Skin of body (tissue), 1 donor: ENCODE measurements at regions not wholly inside any gene's neighbourhood (a gene's known extent, or its start where the extent isn't known, plus 50 kb on each side); places are given as distances from the start of the nearest gene placed in this dataset.

Experiments
- DNase-seq: peaks from one replicate; lab custom pipeline; 2025; lab: John Stamatoyannopoulos, UW

- DNase-seq: peak; percentile 12
Observed at GRCh38 chr16:54585094-54585997, 298.8 kb upstream of the IRX3 start.

- no peak for DNase-seq
Observed at GRCh38 chr16:54584121-54584520, 297.5 kb upstream of the IRX3 start.

- no peak for DNase-seq
Observed at GRCh38 chr16:54582631-54583250, 296.2 kb upstream of the IRX3 start.

- DNase-seq: no peak
Observed at GRCh38 chr16:54579106-54579728, 292.6 kb upstream of the IRX3 start.

GRCh38 chr16:54577651-54578128, 291.1 kb upstream of the IRX3 start:
- no peak for DNase-seq

DNA sequence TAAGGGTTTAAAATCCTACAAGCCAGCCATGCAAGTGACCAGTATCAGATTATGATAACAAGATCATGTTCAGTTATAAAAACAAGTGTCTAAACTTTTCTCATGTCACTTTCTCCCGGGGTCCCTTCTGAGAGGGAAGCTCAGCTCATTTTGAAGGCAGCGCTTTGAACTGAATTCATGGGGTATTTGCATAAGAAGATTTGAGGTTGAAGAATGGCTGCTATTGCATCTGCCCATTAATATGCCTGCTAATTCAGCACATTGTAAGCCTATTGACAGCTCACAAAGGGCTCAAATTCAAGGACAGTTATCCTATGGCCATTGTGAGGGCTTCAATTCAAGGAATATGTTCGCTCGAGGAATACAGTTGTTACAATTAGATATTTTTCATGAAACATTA, 290.2 kb upstream of the IRX3 start:
- DNase-seq: no peak

DNA sequence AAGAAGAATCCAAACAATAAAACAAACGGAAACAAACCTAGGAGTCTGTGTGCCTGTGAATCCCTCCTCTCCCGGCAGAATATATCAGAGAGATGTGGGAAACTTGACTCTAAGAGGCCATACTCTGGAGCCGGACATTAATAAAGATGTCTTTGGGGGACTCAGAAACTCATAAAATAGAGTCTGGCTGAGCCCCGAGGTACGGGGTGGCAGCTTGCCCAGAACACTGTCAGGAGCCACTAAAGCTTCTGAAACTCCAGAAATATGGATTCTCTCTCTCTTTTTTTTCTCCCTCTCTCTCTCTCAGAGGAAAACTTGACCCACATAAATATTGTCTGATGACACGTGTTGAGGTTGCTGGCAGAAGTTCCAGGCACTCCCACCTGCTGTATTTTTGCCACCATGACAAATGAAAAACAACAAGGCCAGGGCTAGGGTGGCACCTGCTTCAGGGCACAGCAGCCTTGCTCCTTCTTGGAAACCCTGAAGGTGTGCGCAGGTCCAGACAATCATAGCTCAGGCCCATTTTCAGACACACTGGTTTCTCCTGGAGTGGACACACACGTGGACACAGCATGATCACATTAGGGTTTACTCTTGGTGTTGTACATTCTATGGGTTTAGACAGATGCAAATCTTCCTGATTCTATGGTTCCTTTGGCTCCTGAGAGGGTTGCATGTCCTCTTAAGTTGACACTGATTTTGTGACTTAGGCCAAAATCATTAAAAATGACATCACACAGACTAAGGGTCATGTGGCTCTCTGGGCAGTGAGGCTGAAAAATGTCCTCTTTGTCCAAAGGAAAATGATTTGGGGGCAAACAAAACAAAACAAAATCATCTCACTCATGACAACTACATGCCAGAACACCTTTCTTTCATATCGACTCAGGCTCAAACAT, 282.6 kb upstream of the IRX3 start:
- peak; percentile 3 for DNase-seq

DNA sequence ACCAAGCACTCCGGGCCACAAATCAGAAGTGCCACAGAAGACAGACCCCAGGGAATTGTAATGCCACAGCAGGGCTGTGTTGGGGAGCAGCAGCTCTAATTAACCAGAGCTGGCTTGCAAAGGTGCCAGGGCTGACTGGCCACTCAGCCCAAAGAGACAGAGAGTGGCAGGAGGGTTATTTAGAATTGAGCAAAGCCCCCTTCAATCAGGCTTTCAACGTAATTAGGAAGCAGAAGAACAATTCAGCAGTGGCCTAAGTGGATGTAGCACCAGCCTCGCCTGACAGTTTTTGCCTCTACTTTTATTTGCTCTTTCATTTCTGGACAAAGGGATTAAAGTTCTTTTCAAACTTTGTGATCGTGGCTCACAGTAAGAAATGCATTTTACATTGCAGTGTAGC, 278.3 kb upstream of the IRX3 start:
- no peak for DNase-seq

DNA sequence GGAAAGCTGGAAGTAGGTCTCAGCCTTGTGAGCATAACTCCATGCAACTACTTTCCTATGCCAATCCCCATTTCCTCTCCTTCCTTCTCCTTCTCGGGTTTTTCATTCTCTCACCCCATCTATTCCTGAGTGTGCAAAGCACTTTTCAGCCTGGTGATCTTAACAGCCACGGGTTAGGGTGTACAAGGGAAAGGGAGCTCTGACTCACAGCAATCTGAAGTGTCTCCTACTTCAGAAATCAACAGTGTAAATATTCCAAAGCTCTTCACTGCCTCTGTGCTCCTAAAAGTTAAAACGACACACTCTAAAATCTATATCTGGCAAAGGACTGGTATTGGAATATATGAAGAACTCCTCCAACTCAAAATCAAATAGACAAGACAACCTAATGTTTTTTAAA, 268.0 kb upstream of the IRX3 start:
- no peak for DNase-seq

- no peak for DNase-seq
Observed at GRCh38 chr16:54548281-54548680, 261.7 kb upstream of the IRX3 start.

DNA sequence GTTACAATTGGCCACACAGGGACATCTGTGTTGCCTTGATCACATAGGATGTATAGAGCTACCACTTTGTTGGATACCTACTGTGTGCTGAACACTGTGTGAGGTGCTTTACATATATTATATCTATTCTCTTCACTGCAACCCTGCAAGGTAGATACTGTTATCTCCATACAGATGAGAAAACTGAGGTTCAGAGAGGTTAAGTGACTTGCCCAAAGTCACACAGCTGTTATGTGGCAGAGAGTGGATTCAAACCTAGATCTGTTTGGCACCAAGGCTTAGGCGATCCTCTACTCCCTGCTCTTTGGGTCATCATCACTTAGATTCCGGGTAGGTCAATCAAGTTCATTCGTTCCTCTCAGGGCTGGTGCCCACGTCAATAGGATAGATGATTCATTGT, 260.5 kb upstream of the IRX3 start:
- no peak for DNase-seq

- no peak for DNase-seq
Observed at GRCh38 chr16:54546521-54546920, 259.9 kb upstream of the IRX3 start.

DNA sequence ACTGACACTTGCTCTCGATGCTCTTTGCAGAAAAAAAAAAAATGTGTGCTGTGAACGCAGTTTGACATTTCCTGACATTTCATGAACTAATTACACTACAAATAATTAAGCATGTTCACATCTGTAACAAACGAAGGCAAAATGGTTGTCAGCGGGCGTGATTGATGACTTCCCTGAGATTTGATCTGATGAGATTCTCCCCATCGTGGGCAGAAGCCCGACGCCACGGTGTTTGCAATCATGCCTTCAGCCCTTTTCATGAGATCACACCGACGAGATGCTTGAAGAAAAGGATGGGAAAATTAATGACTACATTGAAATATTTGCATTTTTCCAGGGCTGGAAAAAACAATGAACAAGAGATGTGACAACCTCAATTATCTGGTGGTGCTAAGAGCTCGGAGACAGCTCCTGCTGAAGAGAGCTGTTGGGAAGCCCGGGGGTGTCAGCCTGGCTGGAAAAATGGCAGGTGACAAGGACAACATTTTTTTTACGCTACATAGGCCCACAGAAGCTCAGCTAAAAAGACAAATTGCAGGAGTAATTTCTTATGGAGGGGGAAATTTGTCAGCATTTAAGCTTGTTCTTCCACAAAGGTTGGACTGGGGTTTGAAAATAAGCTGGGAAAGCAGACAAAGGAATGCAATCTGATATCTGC, 259.4 kb upstream of the IRX3 start:
- DNase-seq: no peak

GRCh38 chr16:54544553-54545180, 258.1 kb upstream of the IRX3 start:
- no peak for DNase-seq

GRCh38 chr16:54542805-54543505, 256.4 kb upstream of the IRX3 start:
- DNase-seq: no peak

- no peak for DNase-seq
Observed at GRCh38 chr16:54540525-54541180, 254.1 kb upstream of the IRX3 start.

DNA sequence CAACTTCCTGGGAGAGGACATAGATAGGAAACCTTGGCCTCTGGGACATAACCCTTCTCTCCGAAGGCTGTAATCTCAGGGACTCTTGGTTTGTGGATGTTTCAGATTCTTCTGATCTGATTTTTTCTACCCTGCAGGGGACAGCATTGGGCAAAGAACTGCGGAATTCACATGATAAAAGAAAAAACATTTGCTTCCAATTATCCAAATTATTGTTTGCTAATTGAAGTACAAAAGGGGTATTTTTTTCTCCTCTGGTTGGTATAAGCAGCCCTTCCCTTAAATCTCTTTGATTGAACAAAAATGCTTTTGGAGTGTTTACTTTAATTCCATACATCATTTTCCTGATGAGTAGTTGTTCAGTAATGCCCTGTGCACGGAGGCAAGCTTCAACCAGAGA, 251.7 kb upstream of the IRX3 start:
- DNase-seq: no peak

- DNase-seq: no peak
Observed at GRCh38 chr16:54533856-54534490, 247.4 kb upstream of the IRX3 start.

DNA sequence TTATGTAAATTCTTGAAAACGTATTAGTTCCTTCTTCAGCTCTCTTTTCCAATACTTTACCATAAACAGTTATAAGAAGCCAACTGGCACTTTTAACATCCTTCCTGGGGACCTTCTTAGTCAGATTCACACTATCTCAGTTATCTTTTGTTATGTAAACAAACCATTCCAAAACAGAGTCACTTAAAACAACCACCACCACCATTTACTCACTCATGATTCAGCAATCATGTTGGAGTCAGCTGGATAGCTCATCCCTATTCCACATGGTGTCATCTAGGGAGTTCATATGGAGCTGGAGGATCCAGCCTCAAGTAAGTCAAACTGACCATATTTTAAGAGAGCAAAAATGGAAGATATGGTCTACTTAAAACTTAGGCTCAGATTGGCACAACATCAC, 240.3 kb upstream of the IRX3 start:
- no peak for DNase-seq
